GM12892 (cell line): ENCODE measurements at regions not wholly inside any gene's neighbourhood (a gene's known extent, or its start where the extent isn't known, plus 50 kb on each side); places are given as distances from the start of the nearest gene placed in this dataset.
"Not testable (repeated sequence)": the region's sequence is repeated elsewhere in the genome, so short reads cannot be mapped to it uniquely, and the experiment has no call there.

Experiments
- DNase-seq: peaks from one replicate; pipeline ENCODE4 v3.0.0; 2011; ENCODE audit not compliant: insufficient read length
- FAIRE-seq: peaks from 2 replicates; lab custom pipeline; 2011; peaks lifted over from hg19 to GRCh38; lab: Jason Lieb, UNC
- POLR2A ChIP-seq: IDR thresholded peaks from 2 replicates; pipeline ENCODE4 v1.6.1; 2011; ENCODE audit warnings: low read depth, low read length, control low read depth
- POLR2AphosphoS5 ChIP-seq: IDR thresholded peaks from 2 replicates; pipeline ENCODE4 v1.6.1; 2011; ENCODE audit warnings: low read depth, low read length, control low read depth
- TAF1 ChIP-seq: IDR thresholded peaks from 2 replicates; pipeline ENCODE4 v1.6.1; 2011; ENCODE audit warnings: low read depth, mild to moderate bottlenecking, control low read depth, low read length, borderline replicate concordance

GRCh38 chr6:19590501-19591131 is 246.6 kb upstream of the ID4 start:
- FAIRE-seq, result no peak
- DNase-seq, result no peak
- no peak for TF ChIP-seq POLR2AphosphoS5
- no peak for TF ChIP-seq POLR2A
- no peak for TF ChIP-seq TAF1

- TF ChIP-seq POLR2A, result no peak
- TF ChIP-seq POLR2AphosphoS5, result no peak
- no peak for TF ChIP-seq TAF1
- FAIRE-seq (no peak), DNase-seq (no peak)
These were observed 239.3 kb upstream of the ID4 start for GRCh38 chr6:19597809-19598320.

GRCh38 chr6:19599796-19600464 is 237.2 kb upstream of the ID4 start:
- FAIRE-seq (no peak), DNase-seq (no peak)
- no peak for TF ChIP-seq POLR2A
- TF ChIP-seq POLR2AphosphoS5, result no peak
- TF ChIP-seq TAF1, result no peak

- DNase-seq (no peak), FAIRE-seq (no peak)
- no peak for TF ChIP-seq TAF1
- TF ChIP-seq POLR2A, result no peak
- TF ChIP-seq POLR2AphosphoS5, result no peak
These were observed 234.6 kb upstream of the ID4 start for GRCh38 chr6:19602434-19603013.

GRCh38 chr6:19603721-19604120 is 233.4 kb upstream of the ID4 start:
- DNase-seq, result no peak
- FAIRE-seq, result no peak
- no peak for TF ChIP-seq POLR2AphosphoS5
- TF ChIP-seq POLR2A, result no peak
- TF ChIP-seq TAF1, result no peak

- DNase-seq (no peak), FAIRE-seq (no peak)
- no peak for TF ChIP-seq POLR2A
These were observed 231.5 kb upstream of the ID4 start for GRCh38 chr6:19605624-19606023.

- FAIRE-seq (no peak), DNase-seq (no peak)
- TF ChIP-seq TAF1 (no peak), POLR2AphosphoS5 (no peak), POLR2A (no peak)
These were observed 228.6 kb upstream of the ID4 start for GRCh38 chr6:19608546-19608945.

- FAIRE-seq, result no peak
- no peak for DNase-seq
- TF ChIP-seq TAF1 (no peak), POLR2AphosphoS5 (no peak), POLR2A (no peak)
These were observed 227.1 kb upstream of the ID4 start for GRCh38 chr6:19609972-19610641.

GRCh38 chr6:19612672-19613466 is 224.3 kb upstream of the ID4 start:
- not testable (repeated sequence) for DNase-seq, FAIRE-seq

GRCh38 chr6:19613678-19614077 is 223.5 kb upstream of the ID4 start:
- TF ChIP-seq POLR2A, result no peak
- TF ChIP-seq TAF1, result no peak
- no peak for TF ChIP-seq POLR2AphosphoS5
- FAIRE-seq, result no peak
- no peak for DNase-seq

- FAIRE-seq (no peak), DNase-seq (no peak)
- TF ChIP-seq TAF1 (no peak), POLR2A (no peak), POLR2AphosphoS5 (no peak)
These were observed 221.1 kb upstream of the ID4 start for GRCh38 chr6:19616022-19616421.
